ENCODE measurements at regions not wholly inside any gene's neighbourhood (a gene's known extent, or its start where the extent isn't known, plus 50 kb on each side); places are given as distances from the start of the nearest gene placed in this dataset. TPM values are rescaled to one million over a fixed set of nuclear protein-coding genes. Genes with fewer than 3 reads are reported as not detected.

Small RNA genes lying in the stretch of these regions (small RNA-seq; reads per million reads assigned to genes)
- gene AC018659.1: not detected
- not detected for gene MIR4303
- not detected for gene MIR4495
- gene RNU4-41P: not detected
- not detected for gene RNU6-36P

Data from HT-29 (cell line).